ENCODE measurements at regions not wholly inside any gene's neighbourhood (a gene's known extent, or its start where the extent isn't known, plus 50 kb on each side); places are given as distances from the start of the nearest gene placed in this dataset.

DNA sequence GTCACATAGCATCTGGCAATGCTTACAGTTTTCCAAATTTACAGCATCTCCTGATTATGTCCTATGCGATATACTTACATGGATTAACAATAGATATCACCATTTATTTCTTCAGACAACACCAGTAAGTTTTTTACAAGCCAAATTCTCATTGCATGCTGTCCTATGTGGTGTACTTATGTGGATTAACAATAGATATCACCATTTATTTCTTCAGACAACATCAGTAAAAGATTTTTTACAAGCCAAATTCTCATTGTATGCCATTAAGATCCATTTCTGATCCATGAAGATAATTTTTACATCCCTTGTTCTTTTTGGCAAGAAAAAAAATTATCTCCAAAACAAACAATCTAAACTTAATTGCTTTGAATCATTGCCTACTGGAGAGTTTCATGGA, 340.9 kb downstream of the KCNN2 start:
- H3K9me3 Mint-ChIP-seq = peaks cover 6% of the 10 kb centered on the region
- no peak for DNase-seq
- H3K36me3 Mint-ChIP-seq (ENCODE audit: low read depth) = no peaks in the 10 kb centered on the region

DNA sequence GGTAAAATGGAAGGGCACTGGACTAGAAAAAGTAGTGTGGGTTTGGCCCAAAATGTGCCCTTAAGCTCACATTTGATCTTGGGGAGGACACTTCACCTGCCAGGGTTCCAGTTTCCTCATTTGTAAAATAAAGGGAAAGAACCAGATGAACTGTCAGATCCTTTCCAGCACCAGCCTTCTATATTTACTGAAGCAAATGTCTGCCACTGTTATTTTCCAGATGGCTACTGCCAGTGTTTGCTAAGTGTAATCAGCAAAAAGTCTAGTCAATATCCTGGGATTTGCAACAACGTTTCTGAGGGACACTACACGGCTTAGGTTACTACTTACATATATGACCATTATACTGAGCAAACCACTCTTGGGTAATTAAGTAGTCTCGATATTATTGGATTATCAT, 340.3 kb downstream of the KCNN2 start:
- Mint-ChIP-seq H3K27me3 (ENCODE audit: low read depth, poor library complexity) (peaks cover 3% of the 10 kb centered on the region), H3K9me3 (peaks cover 6% of the 10 kb centered on the region), H3K27ac (no peak overlapping the region), H3K4me3 (no peak overlapping the region), H3K4me1 (peaks cover 7% of the 10 kb centered on the region), H3K36me3 (ENCODE audit: low read depth) (no peaks in the 10 kb centered on the region)
- TF ChIP-seq, protein P1, sequence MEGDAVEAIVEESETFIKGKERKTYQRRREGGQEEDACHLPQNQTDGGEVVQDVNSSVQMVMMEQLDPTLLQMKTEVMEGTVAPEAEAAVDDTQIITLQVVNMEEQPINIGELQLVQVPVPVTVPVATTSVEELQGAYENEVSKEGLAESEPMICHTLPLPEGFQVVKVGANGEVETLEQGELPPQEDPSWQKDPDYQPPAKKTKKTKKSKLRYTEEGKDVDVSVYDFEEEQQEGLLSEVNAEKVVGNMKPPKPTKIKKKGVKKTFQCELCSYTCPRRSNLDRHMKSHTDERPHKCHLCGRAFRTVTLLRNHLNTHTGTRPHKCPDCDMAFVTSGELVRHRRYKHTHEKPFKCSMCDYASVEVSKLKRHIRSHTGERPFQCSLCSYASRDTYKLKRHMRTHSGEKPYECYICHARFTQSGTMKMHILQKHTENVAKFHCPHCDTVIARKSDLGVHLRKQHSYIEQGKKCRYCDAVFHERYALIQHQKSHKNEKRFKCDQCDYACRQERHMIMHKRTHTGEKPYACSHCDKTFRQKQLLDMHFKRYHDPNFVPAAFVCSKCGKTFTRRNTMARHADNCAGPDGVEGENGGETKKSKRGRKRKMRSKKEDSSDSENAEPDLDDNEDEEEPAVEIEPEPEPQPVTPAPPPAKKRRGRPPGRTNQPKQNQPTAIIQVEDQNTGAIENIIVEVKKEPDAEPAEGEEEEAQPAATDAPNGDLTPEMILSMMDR (IDR thresholded peaks at IDR 0.05) = no peak
- no peak for DNase-seq

More for the DNA sequence above, 340.9 kb downstream of the KCNN2 start:
- Mint-ChIP-seq H3K27ac (no peak overlapping the region), H3K4me3 (no peak overlapping the region), H3K4me1 (peaks cover 7% of the 10 kb centered on the region), H3K27me3 (ENCODE audit: low read depth, poor library complexity) (peaks cover 3% of the 10 kb centered on the region)
- TF ChIP-seq, protein P1 (IDR thresholded peaks at IDR 0.05) = no peak

DNA sequence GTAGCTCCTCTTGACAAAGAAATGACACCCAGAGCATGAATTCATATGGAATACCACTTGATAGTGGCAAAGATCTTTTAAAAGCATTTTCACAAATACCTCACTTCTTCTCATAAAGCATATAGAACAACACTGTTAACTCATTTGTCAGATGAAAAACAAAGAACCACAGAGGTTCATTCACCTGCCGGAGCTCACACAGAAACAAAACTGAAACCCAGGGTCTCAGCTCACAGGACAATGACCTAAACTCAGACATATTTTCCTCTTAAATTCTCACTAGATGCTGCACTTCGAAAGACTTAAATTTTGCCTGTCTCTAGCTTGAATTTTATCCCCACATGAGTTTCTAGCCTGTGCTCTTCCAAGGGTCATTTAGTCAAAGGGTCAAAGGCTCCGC, 339.0 kb downstream of the KCNN2 start:
- peaks cover 7% of the 10 kb centered on the region for H3K4me1 Mint-ChIP-seq
- TF ChIP-seq, protein P1 (IDR thresholded peaks at IDR 0.05) = no peak
- peaks cover 15% of the 10 kb centered on the region for H3K9me3 Mint-ChIP-seq
- H3K4me3 Mint-ChIP-seq = no peak overlapping the region
- peaks cover 3% of the 10 kb centered on the region for H3K27me3 Mint-ChIP-seq (ENCODE audit: low read depth, poor library complexity)
- H3K27ac Mint-ChIP-seq = no peak overlapping the region
- no peaks in the 10 kb centered on the region for H3K36me3 Mint-ChIP-seq (ENCODE audit: low read depth)
- no peak for DNase-seq

DNA sequence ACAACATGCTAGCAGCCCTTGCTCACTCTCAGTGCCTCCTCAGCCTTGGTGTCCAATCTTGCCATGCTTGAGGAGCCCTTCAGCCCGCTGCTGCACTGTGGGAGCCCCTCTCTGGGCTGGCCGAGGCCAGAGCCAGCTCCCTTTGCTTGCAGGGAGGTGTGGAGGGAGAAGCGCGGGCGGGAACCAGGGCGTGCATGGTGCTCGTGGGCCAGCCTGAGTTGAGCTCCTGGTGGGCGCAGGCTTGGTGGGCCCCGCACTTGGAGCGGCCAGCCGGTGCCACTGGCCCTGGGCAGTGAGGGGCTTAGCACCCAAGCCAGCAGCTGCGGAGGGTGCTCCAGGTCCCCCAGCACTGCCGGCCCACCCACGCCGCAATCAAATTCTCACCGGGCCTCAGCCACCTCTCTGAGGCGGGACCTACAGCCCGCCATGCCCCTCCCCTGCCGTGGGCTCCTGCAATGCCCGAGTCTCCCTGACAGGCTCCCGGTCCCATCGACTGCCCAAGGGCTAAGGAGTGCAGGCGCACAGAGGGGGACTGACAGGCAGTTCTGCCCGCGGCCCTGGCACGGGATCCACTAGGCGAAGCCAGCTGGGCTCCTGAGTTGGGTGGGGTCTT, 333.5 kb downstream of the KCNN2 start:
- TF ChIP-seq, protein P1 (IDR thresholded peaks at IDR 0.05) = no peak
- Mint-ChIP-seq H3K36me3 (ENCODE audit: low read depth) (no peaks in the 10 kb centered on the region), H3K9me3 (peaks cover 24% of the 10 kb centered on the region), H3K27ac (no peak overlapping the region), H3K27me3 (ENCODE audit: low read depth, poor library complexity) (peaks cover 6% of the 10 kb centered on the region), H3K4me3 (no peak overlapping the region), H3K4me1 (peaks cover 7% of the 10 kb centered on the region)
- no peak for DNase-seq

DNA sequence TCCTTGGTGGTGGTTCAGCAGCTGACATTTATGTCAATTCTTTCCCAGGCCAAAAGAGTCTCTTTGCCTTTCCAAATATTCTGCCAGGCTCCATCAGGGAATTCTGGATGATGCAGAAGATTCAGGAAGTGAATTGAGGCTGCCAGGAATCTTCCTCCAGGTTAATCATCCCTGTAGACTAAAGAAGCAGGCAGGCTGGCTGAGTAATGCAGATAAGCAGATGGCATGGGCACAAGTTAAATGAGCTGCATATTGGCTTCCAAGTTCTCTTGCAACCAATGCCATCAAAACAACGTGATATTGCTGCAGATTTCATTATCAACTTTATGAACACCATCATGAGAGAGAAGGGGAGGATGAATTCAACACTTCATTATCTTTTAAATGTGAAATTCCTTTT, 324.5 kb downstream of the KCNN2 start:
- H3K27me3 Mint-ChIP-seq (ENCODE audit: low read depth, poor library complexity) = no peaks in the 10 kb centered on the region
- H3K4me1 Mint-ChIP-seq = peaks cover under 1% of the 10 kb centered on the region
- DNase-seq = no peak
- no peak overlapping the region for H3K27ac Mint-ChIP-seq
- peaks cover 5% of the 10 kb centered on the region for H3K9me3 Mint-ChIP-seq
- no peaks in the 10 kb centered on the region for H3K36me3 Mint-ChIP-seq (ENCODE audit: low read depth)
- TF ChIP-seq, protein P1 (IDR thresholded peaks at IDR 0.05) = no peak
- H3K4me3 Mint-ChIP-seq = no peak overlapping the region

DNA sequence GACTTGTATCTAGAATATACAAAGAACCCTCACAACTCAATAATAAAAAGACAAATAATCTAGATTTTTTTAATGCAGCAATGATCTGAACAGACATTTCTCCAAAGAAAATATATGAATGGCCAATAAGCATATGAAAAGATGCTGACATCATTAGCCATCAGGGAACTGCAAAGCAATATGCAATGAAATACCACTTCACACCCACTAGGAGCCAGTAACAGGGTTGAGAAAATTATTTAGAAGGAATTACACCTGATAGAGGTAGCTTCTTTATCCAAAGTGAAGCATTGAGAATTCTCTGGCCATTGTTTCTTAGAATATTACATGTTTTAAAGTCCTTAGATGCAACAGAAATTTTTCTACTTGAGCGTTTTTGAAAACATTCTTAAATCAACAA, 316.9 kb downstream of the KCNN2 start:
- TF ChIP-seq, protein P1 (IDR thresholded peaks at IDR 0.05) = no peak
- Mint-ChIP-seq H3K4me3 (no peak overlapping the region), H3K4me1 (peaks cover 5% of the 10 kb centered on the region), H3K9me3 (peaks cover under 1% of the 10 kb centered on the region), H3K36me3 (ENCODE audit: low read depth) (no peaks in the 10 kb centered on the region), H3K27me3 (ENCODE audit: low read depth, poor library complexity) (no peaks in the 10 kb centered on the region), H3K27ac (no peak overlapping the region)
- no peak for DNase-seq
